HepG2 (cell line): ENCODE measurements at regions not wholly inside any gene's neighbourhood (a gene's known extent, or its start where the extent isn't known, plus 50 kb on each side); places are given as distances from the start of the nearest gene placed in this dataset.

Experiments
- BCL6 ChIP-seq: IDR thresholded peaks from 2 replicates; pipeline ENCODE4 v1.6.1; 2016; ENCODE audit warnings: missing genetic modification reagents, missing compliant biosample characterization
- CHD2 ChIP-seq: IDR thresholded peaks from 2 replicates; pipeline ENCODE4 v1.6.1; 2011; ENCODE audit warnings: low read depth, low read length, improper control_type of control experiment
- ETV5 ChIP-seq: IDR thresholded peaks from 2 replicates; pipeline ENCODE4 v1.6.1; 2018; ENCODE audit warnings: missing biosample characterization, missing genetic modification reagents, inconsistent platforms, borderline replicate concordance
- HDAC1 ChIP-seq: sonication (generic); formaldehyde crosslinking; IDR thresholded peaks from 2 replicates; pipeline ENCODE4 v1.5.1; 2020; ENCODE audit warnings: mild to moderate bottlenecking, missing genetic modification reagents
- KMT2A ChIP-seq: sonication (generic); formaldehyde crosslinking; IDR thresholded peaks from 2 replicates; pipeline ENCODE4 v1.4.0; 2020; ENCODE audit warnings: missing genetic modification reagents
- RERE ChIP-seq: IDR thresholded peaks from 2 replicates; pipeline ENCODE4 v1.6.1; 2016; ENCODE audit warnings: low read depth, missing genetic modification reagents, missing compliant biosample characterization
- SALL1 ChIP-seq: sonication (generic); formaldehyde crosslinking; IDR thresholded peaks from 2 replicates; pipeline ENCODE4 v1.8.0; 2022; ENCODE audit warnings: mild to moderate bottlenecking, missing genetic modification reagents
- THYN1 ChIP-seq: sonication (generic); formaldehyde crosslinking; IDR thresholded peaks from 2 replicates; pipeline ENCODE4 v1.8.1; 2023; ENCODE audit warnings: low read depth, mild to moderate bottlenecking, moderate library complexity, missing genetic modification reagents, borderline replicate concordance
- ZBTB33 ChIP-seq: sonication (generic); formaldehyde crosslinking; IDR thresholded peaks from 2 replicates; pipeline ENCODE4 v1.4.0; 2020; ENCODE audit warnings: missing genetic modification reagents
- ZNF333 ChIP-seq: sonication (generic); formaldehyde crosslinking; IDR thresholded peaks from 2 replicates; pipeline ENCODE4 v1.4.0; 2020; ENCODE audit warnings: mild to moderate bottlenecking, missing genetic modification reagents, borderline replicate concordance
- ZNF644 ChIP-seq: IDR thresholded peaks from 2 replicates; pipeline ENCODE4 v1.6.1; 2016; ENCODE audit warnings: low read depth
- TF ChIP-seq, protein P1 (sequence below): IDR thresholded peaks from 2 replicates; pipeline ENCODE4 v1.4.0; 2020; ENCODE audit warnings: mild to moderate bottlenecking, missing genetic modification reagents

GRCh38 chr20:51262240-51262639, 239.3 kb upstream of the KCNG1 start (continued):
- TF ChIP-seq BCL6 (CRISPR knock-in tag) (peak; percentile 54), KMT2A (CRISPR knock-in tag) (no peak), ZBTB33 (no peak), RERE (CRISPR knock-in tag) (0 out of 2 replicates have a peak, but pooled peaks have one; percentile 25), ETV5 (CRISPR knock-in tag) (peak; percentile 17; the same call in 1 of the 2 replicates), THYN1 (no peak), HDAC1 (0 out of 2 replicates have a peak, but pooled peaks have one; percentile 17), ZNF644 (CRISPR knock-in tag) (no peak), ZNF333 (no peak), SALL1 (CRISPR knock-in tag) (peak; percentile 59; the same call in 1 of the 2 replicates), CHD2 (no peak)
- TF ChIP-seq, protein P1, sequence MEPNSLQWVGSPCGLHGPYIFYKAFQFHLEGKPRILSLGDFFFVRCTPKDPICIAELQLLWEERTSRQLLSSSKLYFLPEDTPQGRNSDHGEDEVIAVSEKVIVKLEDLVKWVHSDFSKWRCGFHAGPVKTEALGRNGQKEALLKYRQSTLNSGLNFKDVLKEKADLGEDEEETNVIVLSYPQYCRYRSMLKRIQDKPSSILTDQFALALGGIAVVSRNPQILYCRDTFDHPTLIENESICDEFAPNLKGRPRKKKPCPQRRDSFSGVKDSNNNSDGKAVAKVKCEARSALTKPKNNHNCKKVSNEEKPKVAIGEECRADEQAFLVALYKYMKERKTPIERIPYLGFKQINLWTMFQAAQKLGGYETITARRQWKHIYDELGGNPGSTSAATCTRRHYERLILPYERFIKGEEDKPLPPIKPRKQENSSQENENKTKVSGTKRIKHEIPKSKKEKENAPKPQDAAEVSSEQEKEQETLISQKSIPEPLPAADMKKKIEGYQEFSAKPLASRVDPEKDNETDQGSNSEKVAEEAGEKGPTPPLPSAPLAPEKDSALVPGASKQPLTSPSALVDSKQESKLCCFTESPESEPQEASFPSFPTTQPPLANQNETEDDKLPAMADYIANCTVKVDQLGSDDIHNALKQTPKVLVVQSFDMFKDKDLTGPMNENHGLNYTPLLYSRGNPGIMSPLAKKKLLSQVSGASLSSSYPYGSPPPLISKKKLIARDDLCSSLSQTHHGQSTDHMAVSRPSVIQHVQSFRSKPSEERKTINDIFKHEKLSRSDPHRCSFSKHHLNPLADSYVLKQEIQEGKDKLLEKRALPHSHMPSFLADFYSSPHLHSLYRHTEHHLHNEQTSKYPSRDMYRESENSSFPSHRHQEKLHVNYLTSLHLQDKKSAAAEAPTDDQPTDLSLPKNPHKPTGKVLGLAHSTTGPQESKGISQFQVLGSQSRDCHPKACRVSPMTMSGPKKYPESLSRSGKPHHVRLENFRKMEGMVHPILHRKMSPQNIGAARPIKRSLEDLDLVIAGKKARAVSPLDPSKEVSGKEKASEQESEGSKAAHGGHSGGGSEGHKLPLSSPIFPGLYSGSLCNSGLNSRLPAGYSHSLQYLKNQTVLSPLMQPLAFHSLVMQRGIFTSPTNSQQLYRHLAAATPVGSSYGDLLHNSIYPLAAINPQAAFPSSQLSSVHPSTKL (CRISPR knock-in tag) = peak; percentile 26; the same call in 1 of the 2 replicates
